H1 (cell line): ENCODE measurements at regions not wholly inside any gene's neighbourhood (a gene's known extent, or its start where the extent isn't known, plus 50 kb on each side); places are given as distances from the start of the nearest gene placed in this dataset.

Experiments
- CBX5 ChIP-seq: fragments of 300-800, 300-1000 bp; sonication (generic); IDR thresholded peaks from 2 replicates; pipeline ENCODE4 v1.7.1; 2016; ENCODE audit warnings: antibody characterized with exemption, low read length, low read depth
- EP300 ChIP-seq, 2 experiments: IDR thresholded peaks; 1 replicate in 1 of 2; 2 replicates in 1 of 2; pipeline ENCODE4 v1.6.1; 2011 to 2012; ENCODE audit warnings: low read depth in 2 of 2, low read length in 2 of 2, mild to moderate bottlenecking in 2 of 2, borderline replicate concordance in 1 of 2, inconsistent platforms in 1 of 2, moderate library complexity in 1 of 2
- KDM1A ChIP-seq: fragments of 200-600, 300-600 bp; sonication (generic); IDR thresholded peaks from 2 replicates; pipeline ENCODE4 v1.7.1; 2016; ENCODE audit warnings: mild to moderate bottlenecking, low read length, borderline replicate concordance
- SP4 ChIP-seq: IDR thresholded peaks from 2 replicates; pipeline ENCODE4 v1.6.1; 2012; ENCODE audit warnings: low read length, inconsistent platforms
- TF ChIP-seq, protein P1 (sequence below): IDR thresholded peaks from 2 replicates; pipeline ENCODE4 v1.6.1; 2011; ENCODE audit warnings: low read length, improper control_type of control experiment
- TF ChIP-seq, protein P2 (sequence below), 3 experiments: IDR thresholded peaks; 1 replicate in 2 of 3; 2 replicates in 1 of 3; pipeline versions ENCODE4 v1.5.1 to v1.6.1; 2011; ENCODE audit warnings: low read length in 3 of 3, mild to moderate bottlenecking in 3 of 3, inconsistent platforms in 2 of 3, low read depth in 1 of 3, moderate library complexity in 1 of 3; ENCODE audit not compliant: insufficient read depth in 1 of 3; ENCODE audit errors: control extremely low read depth in 1 of 3

DNA sequence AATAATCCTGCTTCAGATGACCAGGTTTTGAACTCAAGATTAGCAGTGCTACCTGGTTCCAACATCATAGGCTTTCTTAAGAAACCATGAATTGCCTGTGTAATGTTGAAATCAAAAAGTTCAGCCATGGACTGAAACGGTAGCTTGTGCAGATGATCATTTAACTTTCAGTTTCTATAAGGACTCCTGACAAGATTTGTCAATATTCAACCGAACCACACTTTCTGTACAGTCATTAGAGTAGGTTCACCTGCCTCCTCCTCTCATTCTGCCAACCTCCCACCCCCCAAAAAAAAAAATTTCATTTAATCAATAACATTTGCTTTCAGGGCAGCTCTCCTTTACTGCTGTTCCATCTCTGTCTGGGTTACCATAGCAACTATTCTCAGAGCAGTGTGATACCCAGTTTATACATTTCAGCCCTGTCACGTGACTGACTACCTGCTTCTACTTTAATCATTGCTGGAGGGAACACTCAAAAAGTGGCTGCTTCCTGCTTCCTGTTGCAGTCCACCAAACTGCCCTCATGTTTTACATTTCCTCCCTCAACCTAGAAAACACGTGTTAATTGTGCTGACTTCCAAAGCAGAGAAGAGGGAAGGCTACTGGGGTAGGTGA, 275.5 kb downstream of the SS18 start:
- TF ChIP-seq EP300 (IDR thresholded peaks at IDR 0.05; ENCODE audit: borderline replicate concordance in 1 of 2, low read depth in 2 of 2, low read length in 2 of 2) (no peak), KDM1A (no peak), CBX5 (no peak), SP4 (no peak)
- TF ChIP-seq, protein P1, sequence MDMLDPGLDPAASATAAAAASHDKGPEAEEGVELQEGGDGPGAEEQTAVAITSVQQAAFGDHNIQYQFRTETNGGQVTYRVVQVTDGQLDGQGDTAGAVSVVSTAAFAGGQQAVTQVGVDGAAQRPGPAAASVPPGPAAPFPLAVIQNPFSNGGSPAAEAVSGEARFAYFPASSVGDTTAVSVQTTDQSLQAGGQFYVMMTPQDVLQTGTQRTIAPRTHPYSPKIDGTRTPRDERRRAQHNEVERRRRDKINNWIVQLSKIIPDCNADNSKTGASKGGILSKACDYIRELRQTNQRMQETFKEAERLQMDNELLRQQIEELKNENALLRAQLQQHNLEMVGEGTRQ = no peak
- TF ChIP-seq, protein P2, sequence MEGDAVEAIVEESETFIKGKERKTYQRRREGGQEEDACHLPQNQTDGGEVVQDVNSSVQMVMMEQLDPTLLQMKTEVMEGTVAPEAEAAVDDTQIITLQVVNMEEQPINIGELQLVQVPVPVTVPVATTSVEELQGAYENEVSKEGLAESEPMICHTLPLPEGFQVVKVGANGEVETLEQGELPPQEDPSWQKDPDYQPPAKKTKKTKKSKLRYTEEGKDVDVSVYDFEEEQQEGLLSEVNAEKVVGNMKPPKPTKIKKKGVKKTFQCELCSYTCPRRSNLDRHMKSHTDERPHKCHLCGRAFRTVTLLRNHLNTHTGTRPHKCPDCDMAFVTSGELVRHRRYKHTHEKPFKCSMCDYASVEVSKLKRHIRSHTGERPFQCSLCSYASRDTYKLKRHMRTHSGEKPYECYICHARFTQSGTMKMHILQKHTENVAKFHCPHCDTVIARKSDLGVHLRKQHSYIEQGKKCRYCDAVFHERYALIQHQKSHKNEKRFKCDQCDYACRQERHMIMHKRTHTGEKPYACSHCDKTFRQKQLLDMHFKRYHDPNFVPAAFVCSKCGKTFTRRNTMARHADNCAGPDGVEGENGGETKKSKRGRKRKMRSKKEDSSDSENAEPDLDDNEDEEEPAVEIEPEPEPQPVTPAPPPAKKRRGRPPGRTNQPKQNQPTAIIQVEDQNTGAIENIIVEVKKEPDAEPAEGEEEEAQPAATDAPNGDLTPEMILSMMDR (IDR thresholded peaks at IDR 0.05; ENCODE audit: control extremely low read depth in 1 of 3, insufficient read depth in 1 of 3, low read depth in 1 of 3, low read length in 3 of 3) = no peak
